ENCODE measurements at regions not wholly inside any gene's neighbourhood (a gene's known extent, or its start where the extent isn't known, plus 50 kb on each side); places are given as distances from the start of the nearest gene placed in this dataset.

DNA sequence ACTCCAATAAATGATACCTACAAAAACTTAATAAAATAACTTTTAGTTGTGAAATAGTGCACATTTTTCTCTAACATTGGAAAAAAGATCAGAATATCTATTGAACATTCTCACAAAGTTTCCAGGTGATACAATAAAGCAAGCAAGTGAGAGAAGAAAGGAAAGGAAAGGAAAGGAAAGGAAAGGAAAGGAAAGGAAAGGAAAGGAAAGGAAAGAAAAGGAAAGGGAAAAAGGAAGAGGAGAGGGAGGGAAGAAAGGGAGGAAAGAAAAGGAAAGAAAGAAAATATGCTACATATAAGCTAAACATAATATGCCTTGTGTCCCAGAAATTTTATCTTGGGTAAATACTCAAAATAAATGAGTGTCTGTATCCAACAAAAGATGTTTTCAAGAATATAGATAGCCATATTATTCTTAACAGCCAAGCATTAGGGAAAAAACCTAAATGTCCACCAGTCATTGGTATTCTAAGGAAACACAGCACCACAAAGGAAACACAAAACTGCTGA lies 510.2 kb upstream of the ZWINT start:
- H3K4me3 ChIP-seq (ENCODE audit: low read depth, low read length): no peak overlapping the region
- no peak for DNase-seq (ENCODE audit: low read depth)
- TF ChIP-seq, protein P1, sequence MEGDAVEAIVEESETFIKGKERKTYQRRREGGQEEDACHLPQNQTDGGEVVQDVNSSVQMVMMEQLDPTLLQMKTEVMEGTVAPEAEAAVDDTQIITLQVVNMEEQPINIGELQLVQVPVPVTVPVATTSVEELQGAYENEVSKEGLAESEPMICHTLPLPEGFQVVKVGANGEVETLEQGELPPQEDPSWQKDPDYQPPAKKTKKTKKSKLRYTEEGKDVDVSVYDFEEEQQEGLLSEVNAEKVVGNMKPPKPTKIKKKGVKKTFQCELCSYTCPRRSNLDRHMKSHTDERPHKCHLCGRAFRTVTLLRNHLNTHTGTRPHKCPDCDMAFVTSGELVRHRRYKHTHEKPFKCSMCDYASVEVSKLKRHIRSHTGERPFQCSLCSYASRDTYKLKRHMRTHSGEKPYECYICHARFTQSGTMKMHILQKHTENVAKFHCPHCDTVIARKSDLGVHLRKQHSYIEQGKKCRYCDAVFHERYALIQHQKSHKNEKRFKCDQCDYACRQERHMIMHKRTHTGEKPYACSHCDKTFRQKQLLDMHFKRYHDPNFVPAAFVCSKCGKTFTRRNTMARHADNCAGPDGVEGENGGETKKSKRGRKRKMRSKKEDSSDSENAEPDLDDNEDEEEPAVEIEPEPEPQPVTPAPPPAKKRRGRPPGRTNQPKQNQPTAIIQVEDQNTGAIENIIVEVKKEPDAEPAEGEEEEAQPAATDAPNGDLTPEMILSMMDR (conservative IDR thresholded peaks at IDR 0.05; ENCODE audit: low read depth, low read length): no peak

DNA sequence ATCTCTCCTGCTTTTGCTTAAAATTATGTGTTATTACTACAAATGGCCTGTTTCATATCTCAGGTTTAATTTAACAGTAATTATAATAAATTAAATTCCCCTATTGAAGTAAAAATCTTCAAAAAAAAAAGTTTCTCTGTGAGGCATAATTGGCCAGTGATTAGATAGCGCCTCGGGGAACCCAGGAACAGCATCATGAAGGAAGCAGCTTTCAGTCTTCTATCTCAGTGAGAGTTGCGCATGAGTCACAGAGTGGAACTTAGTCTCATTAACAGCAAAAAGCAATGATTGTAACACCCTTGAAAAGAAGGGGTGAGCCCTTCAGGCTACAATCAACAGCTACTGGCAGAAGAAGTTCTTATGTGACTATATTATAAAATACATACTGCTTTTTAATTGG lies 506.2 kb upstream of the ZWINT start:
- TF ChIP-seq, protein P1 (conservative IDR thresholded peaks at IDR 0.05; ENCODE audit: low read depth, low read length): no peak
- no peak for DNase-seq (ENCODE audit: low read depth)
- H3K4me3 ChIP-seq (ENCODE audit: low read depth, low read length): no peak overlapping the region

DNA sequence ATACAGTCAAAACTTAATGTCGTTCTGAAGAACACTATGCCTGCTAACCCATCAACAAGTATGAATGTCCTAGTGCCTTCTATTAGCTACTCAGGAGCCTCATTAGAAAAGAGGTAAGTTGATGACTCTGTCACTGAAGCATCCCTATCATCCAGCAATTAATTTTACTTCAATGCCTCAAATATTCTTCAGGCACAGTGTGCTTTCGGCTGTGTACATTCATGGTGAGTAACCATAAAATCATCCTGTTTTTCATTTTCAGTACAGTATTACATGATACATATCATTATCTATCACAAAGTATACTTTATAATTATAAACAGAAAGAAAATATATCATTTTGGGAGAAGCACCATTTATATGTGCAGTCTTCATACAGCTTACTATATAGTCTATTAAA lies 495.5 kb upstream of the ZWINT start:
- TF ChIP-seq, protein P1 (conservative IDR thresholded peaks at IDR 0.05; ENCODE audit: low read depth, low read length): no peak
- H3K4me3 ChIP-seq (ENCODE audit: low read depth, low read length): no peak overlapping the region
- DNase-seq (ENCODE audit: low read depth): no peak

DNA sequence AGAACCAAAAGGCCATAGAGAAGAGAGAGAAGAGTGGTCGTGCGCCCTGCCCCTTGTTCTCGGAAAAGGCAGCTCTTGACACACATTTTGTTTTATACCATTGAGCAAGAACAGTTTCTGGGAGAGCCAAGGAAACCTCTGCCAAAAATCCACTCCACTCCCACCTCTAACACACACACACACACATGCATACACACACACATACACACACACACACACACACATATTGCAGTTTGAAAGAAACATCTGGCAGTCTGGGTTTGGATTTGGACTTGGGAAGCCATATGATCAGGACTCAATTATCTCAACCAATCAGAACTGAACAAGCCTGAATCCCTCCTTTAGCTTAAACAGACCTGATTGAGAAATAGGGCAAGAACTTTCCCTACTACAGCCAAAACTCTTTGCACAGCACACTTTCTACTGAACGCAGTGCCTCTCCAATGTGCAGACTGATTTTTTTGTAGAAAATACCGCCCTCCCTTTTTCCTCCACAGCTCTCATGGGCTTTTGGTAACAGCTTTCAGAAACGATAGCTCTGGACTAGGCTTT lies 484.0 kb upstream of the ZWINT start:
- TF ChIP-seq, protein P1 (conservative IDR thresholded peaks at IDR 0.05; ENCODE audit: low read depth, low read length): no peak
- DNase-seq (ENCODE audit: low read depth): no peak
- H3K4me3 ChIP-seq (ENCODE audit: low read depth, low read length): no peak overlapping the region

DNA sequence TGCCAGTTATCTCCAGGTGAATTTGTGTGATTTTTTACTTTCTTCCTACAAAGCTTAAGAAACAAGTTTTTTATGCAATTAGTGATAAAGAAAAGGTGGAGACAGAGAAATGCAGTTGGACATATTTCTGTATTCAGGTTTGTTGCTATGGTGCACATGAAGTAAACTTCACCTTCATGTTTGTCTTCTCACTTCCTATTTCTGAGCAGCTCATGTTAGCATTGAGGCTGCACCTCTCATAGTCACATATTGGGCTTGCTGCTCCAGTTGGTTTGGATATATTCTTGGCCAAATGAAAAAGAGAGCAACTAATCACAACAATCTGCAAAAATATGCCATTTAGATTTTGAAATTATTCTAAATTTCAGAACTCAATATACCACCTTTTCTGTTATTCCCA lies 475.6 kb upstream of the ZWINT start:
- no peak for DNase-seq (ENCODE audit: low read depth)
- TF ChIP-seq, protein P1 (conservative IDR thresholded peaks at IDR 0.05; ENCODE audit: low read depth, low read length): no peak

DNA sequence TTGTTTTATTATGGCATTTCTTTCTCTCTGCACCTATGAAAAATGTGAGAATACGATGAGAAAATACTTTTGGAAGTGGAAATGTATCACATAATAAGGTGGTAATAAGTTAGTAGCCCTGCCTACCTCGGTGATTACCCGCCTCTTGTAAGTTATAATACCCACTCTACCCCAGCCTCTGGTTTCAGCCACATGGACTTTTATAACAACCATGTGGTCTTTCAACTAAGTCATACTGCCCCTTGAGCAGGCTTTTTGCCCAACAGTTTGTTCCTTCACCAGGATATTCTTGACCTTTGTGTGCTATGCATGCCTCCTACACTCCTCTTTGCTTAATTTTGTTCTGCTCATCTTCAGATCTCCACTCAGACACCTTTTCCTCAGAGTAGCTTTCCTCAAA lies 470.6 kb upstream of the ZWINT start:
- TF ChIP-seq, protein P1 (conservative IDR thresholded peaks at IDR 0.05; ENCODE audit: low read depth, low read length): no peak
- DNase-seq (ENCODE audit: low read depth): no peak
- H3K4me3 ChIP-seq (ENCODE audit: low read depth, low read length): no peak overlapping the region

More for the DNA sequence above, 475.6 kb upstream of the ZWINT start:
- H3K4me3 ChIP-seq (ENCODE audit: low read depth, low read length): no peak overlapping the region

DNA sequence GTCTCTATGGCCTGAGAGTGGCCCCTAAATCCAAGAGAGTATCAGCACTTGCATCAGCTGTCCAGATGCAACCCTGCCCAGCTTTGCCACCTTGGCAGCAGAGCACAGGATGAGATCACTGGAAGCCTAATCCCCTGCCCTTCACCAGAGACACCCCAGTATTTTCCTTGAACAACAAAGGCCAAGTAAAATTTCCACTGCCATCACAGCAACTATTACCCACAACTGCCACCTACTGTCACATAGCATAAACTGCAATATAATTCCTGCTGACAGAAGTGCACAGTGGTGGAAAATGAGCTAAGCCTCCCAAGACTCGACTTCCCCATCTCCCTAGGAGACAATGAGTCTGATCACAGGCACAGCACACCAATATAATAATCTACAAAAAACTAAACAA lies 462.8 kb upstream of the ZWINT start:
- H3K4me3 ChIP-seq (ENCODE audit: low read depth, low read length): no peak overlapping the region
- TF ChIP-seq, protein P1 (conservative IDR thresholded peaks at IDR 0.05; ENCODE audit: low read depth, low read length): no peak
- DNase-seq (ENCODE audit: low read depth): peak; percentile 2

All from choroid plexus epithelial cell (primary cell).